Transverse colon (tissue), 4 donors: ENCODE measurements at regions not wholly inside any gene's neighbourhood (a gene's known extent, or its start where the extent isn't known, plus 50 kb on each side); places are given as distances from the start of the nearest gene placed in this dataset.

ENCODE experiments used
- DNase-seq: peaks from one replicate; pipeline ENCODE4 v3.0.0-alpha.2; 2019
- H3K27ac ChIP-seq, 4 donors: fragments of 200-600 bp; sonication (generic); 2 replicates each; pipeline ENCODE4 v1.5.1; 2016 to 2018; ENCODE audit warnings: inconsistent platforms in 4 of 4
- H3K27me3 ChIP-seq: fragments of 200-600 bp; sonication (generic); 2 replicates; pipeline ENCODE4 v1.5.1; 2017; ENCODE audit warnings: inconsistent platforms
- H3K36me3 ChIP-seq, 4 donors: fragments of 200-600 bp; sonication (generic); 2 replicates each; pipeline ENCODE4 v1.5.1; 2017 to 2019; ENCODE audit warnings: inconsistent platforms in 4 of 4
- H3K4me1 ChIP-seq, 4 donors: fragments of 200-600 bp; sonication (generic); 2 replicates each; pipeline ENCODE4 v1.5.1; 2017 to 2020; ENCODE audit warnings: inconsistent platforms in 4 of 4
- H3K4me3 ChIP-seq, 4 donors: fragments of 200-600 bp; sonication (generic); 1 replicate in 1 of 4; 2 replicates in 3 of 4; pipeline versions ENCODE4 v1.5.1 to v1.6.1; 2017 to 2019; ENCODE audit warnings: inconsistent platforms in 4 of 4
- H3K9me3 ChIP-seq, 2 donors: fragments of 200-600 bp; sonication (generic); 2 replicates each; pipeline ENCODE4 v1.5.1; 2017 to 2019; ENCODE audit warnings: inconsistent platforms in 2 of 2
- CTCF ChIP-seq, 5 experiments: fragments of 200-600 bp in 3 of 5; fragments of 450-650 bp in 2 of 5; sonication (generic) in 3 of 5; IDR thresholded peaks; 1 replicate in 2 of 5; 2 replicates in 3 of 5; pipeline ENCODE4 v1.5.1; 2016 to 2017; ENCODE audit warnings: antibody characterized with exemption in 5 of 5, inconsistent platforms in 3 of 5, mild to moderate bottlenecking in 2 of 5, moderate library complexity in 1 of 5
- EP300 ChIP-seq: sonication (generic); formaldehyde crosslinking; IDR thresholded peaks from one replicate; pipeline ENCODE4 v1.6.1; 2017; ENCODE audit warnings: antibody characterized with exemption, low read depth
- POLR2A ChIP-seq: fragments of 450-650 bp; IDR thresholded peaks from one replicate; pipeline ENCODE4 v1.6.1; 2016; ENCODE audit warnings: antibody characterized with exemption, mild to moderate bottlenecking, moderate library complexity
- POLR2AphosphoS5 ChIP-seq, 3 donors: sonication (generic); formaldehyde crosslinking; IDR thresholded peaks; one replicate each; pipeline ENCODE4 v1.6.1; 2016; ENCODE audit warnings: antibody characterized with exemption in 3 of 3
- WGBS, 2 donors: methylation state at CpG; one replicate each; pipeline ENCODE4 v1.1.5; 2018; ENCODE audit warnings: low coverage in 1 of 2; 5-methylcytosine and 5-hydroxymethylcytosine counted together
- in situ Hi-C, 4 donors: fragments of 200-750 bp; cut with MboI; loops; one replicate each; pipeline versions ENCODE4 v1.15.0 to v1.15.1; 2017; ENCODE audit warnings: low sequenced_read_pairs in 3 of 4, low pct_ligation_motif_present in 1 of 4, low pct_unique_long_range_greater_than_20kb in 1 of 4
- intact Hi-C: fragments of 100-400 bp; cut with DNase I; formaldehyde crosslinking; loops from one replicate; pipeline ENCODE4 v1.15.1; 2023; ENCODE audit warnings: low total_unique reads

GRCh38 chr18:54700580-54700979 lies 109.5 kb downstream of the DYNAP start:
- in situ Hi-C loops (no loop called here), intact Hi-C loops (no loop called here)
- H3K36me3 ChIP-seq, result no peaks in the 10 kb centered on the region
- DNase-seq, result no peak
- WGBS, 2 donors, result 30 to 47% methylated on average over 1 of the region's 1 CpG
- H3K9me3 ChIP-seq, result no peaks in the 10 kb centered on the region
- TF ChIP-seq EP300, result no peak
- no peak for TF ChIP-seq POLR2AphosphoS5 (IDR thresholded peaks at IDR 0.05)
- TF ChIP-seq CTCF (IDR thresholded peaks at IDR 0.05), result no peak
- no peak for TF ChIP-seq POLR2A
- H3K4me3 ChIP-seq, result no peak overlapping the region
- H3K4me1 ChIP-seq, result no peaks in the 10 kb centered on the region
- no peak overlapping the region for H3K27ac ChIP-seq
- H3K27me3 ChIP-seq, result no peaks in the 10 kb centered on the region

GRCh38 chr18:54702686-54703085 lies 111.6 kb downstream of the DYNAP start:
- no peak overlapping the region for H3K4me3 ChIP-seq
- no peaks in the 10 kb centered on the region for H3K27me3 ChIP-seq
- no peaks in the 10 kb centered on the region for H3K36me3 ChIP-seq
- intact Hi-C loops, result no loop called here
- no peak overlapping the region for H3K27ac ChIP-seq
- no peaks in the 10 kb centered on the region for H3K9me3 ChIP-seq
- no peaks in the 10 kb centered on the region for H3K4me1 ChIP-seq
- TF ChIP-seq CTCF (IDR thresholded peaks at IDR 0.05), result no peak
- no peak for TF ChIP-seq POLR2A
- TF ChIP-seq EP300, result no peak
- no peak for TF ChIP-seq POLR2AphosphoS5 (IDR thresholded peaks at IDR 0.05)
- 53 to 75% methylated on average over 1 of the region's 1 CpG for WGBS, 2 donors
- no peak for DNase-seq
- in situ Hi-C loops, result no loop called here

GRCh38 chr18:54710074-54710899 lies 118.0 kb upstream of the RAB27B start:
- TF ChIP-seq POLR2A, result no peak
- TF ChIP-seq EP300, result no peak
- no peak for TF ChIP-seq CTCF (IDR thresholded peaks at IDR 0.05)
- no peak for TF ChIP-seq POLR2AphosphoS5 (IDR thresholded peaks at IDR 0.05)

GRCh38 chr18:54710900-54711281 lies 117.4 kb upstream of the RAB27B start:
- H3K4me1 ChIP-seq, result peaks cover 0 to 10% (median 6%) of the 10 kb centered on the region in 4 donors
- H3K36me3 ChIP-seq, result no peaks in the 10 kb centered on the region
- no peaks in the 10 kb centered on the region for H3K27me3 ChIP-seq
- in situ Hi-C loops (no loop called here), intact Hi-C loops (no loop called here)
- no peak overlapping the region for H3K4me3 ChIP-seq
- 50 to 61% methylated on average over 2 of the region's 2 CpGs for WGBS, 2 donors
- H3K27ac ChIP-seq, result no peak overlapping the region
- no peak for TF ChIP-seq CTCF (IDR thresholded peaks at IDR 0.05)
- TF ChIP-seq POLR2AphosphoS5 (IDR thresholded peaks at IDR 0.05), result no peak
- no peak for TF ChIP-seq EP300
- no peak for TF ChIP-seq POLR2A
- H3K9me3 ChIP-seq, result no peaks in the 10 kb centered on the region
- DNase-seq, result no peak

More at GRCh38 chr18:54710074-54710899, 118.0 kb upstream of the RAB27B start:
- Histone ChIP-seq H3K27me3 (no peaks in the 10 kb centered on the region), H3K4me3 (no peak overlapping the region), H3K4me1 (peaks cover 0 to 10% (median 6%) of the 10 kb centered on the region in 4 donors), H3K9me3 (no peaks in the 10 kb centered on the region), H3K27ac (no peak overlapping the region), H3K36me3 (no peaks in the 10 kb centered on the region)
- WGBS, 2 donors, result 55 to 70% methylated on average over 7 to 8 of the region's 8 CpGs
- no peak for DNase-seq
- in situ Hi-C loops (no loop called here), intact Hi-C loops (no loop called here)
